Suppressor macrophage treated with lipopolysaccharide for 1 hour (primary cell): ENCODE measurements at regions not wholly inside any gene's neighbourhood (a gene's known extent, or its start where the extent isn't known, plus 50 kb on each side); places are given as distances from the start of the nearest gene placed in this dataset.

Experiments
- DNase-seq, 3 donors: peaks; one replicate each; pipeline ENCODE4 v3.0.0-alpha.2; 2020 to 2022

DNA sequence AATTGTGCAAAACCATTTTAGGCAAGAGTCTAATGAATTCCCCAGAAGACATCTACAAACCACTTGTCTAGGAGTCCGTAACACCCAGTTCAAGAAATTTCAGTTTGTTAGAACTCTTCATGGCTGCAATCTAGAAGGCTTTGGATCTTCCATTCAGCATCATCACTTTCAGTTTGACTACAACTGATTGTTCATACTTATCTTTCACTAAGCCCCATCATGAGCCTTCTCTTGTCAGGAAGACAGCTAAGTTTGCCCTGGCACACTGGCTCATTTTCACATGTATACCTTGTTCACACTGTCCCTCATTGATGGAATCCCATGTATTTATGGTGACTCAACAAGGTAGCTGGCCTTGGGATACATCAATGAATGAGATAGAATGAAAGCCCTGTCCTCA lies 898.4 kb upstream of the CELF4 start:
- DNase-seq: no peak

DNA sequence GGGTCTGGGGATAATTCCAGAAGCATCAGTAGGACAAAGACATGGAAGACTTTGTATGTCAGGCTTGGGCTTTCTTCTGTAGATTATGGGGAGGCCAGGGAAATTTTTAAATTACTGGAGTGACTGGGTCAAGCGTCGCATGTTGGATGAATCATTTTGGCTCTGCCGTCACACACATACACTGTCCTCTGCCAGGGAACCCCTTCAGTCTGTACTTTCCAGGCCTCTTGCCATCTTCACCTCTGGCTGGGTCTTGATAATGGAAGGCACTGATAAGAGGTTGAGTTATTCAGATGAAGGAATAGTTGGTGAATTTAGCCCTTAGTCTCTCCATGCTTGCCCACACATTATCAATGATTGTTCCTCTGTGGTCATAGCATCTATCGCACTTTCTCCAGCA lies 895.1 kb upstream of the CELF4 start:
- DNase-seq: no peak

DNA sequence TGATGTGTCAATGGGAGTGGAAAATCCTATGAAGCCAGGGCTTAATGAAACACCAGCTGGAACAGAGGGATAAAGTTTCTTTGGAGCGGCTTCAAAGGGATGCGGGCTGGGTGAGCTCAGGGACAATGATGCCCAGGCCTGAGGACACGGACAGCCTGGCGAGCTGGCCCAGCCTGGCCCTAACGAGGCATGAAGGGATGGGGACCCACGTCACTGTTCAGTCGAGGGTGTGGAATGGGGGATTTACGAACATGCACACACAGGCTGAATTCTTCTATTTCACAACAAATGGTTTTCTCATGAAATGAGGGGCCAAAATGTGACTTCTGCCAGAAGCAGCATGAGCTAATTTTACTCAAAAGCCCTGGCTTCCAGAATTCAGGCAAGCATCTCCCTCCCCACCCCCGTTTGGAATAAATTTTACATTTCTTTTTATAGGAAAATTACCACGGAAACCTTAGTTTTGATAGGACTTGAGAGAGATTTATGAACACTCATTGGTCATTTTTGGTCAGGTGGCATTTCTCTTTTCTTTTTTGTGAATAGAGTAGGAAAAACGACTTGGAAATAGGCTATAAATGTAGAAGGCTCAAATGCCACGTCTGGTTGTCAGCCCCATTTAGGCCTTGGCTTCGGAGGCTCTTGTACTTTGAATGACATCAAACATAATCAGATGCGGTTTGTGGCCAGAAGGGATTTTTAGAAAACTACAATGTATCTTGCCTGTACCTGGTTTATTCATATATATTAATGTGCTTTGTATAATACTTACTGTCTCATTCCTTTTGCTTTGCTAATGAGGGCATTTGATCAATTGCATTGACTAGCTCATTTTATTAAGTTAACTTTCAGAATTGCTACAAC lies 893.8 kb upstream of the CELF4 start:
- no peak for DNase-seq

DNA sequence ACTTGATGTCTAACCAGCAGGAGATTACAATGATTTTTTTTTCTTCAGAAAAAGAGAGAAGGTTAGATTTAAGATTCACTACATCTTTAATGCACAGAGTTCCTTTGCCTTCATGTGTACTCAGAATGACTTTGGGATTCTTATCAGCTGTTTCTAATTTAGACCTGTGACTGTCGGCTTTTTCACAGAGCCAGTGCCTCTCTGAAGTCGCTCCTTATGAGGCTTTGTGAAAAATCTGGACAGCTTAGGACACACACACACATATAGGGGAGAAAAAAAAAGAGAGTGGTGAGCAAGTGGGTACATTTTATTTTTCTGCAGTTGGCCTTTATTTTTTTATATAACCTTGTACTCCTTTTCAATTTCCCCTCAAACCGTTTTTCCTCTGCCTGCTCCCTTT lies 893.1 kb upstream of the CELF4 start:
- no peak for DNase-seq

DNA sequence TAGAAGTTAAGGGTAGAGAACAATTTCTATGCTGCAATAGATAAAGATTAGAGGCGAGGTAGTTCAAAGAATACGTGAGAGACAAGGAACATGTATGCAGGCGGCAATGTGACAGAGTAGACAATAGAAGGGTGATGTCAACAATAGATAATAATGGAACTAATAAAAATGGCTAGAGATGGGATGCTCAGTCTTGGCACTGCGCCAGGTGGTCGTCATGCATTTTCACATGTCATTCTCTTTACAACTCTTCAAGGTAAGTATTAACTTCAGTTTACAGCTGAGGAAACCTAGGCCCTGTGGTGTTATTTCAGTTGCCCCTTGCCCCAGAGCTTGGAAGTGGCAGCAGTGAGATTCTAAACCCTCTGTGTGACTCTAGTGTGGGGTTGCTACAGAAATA lies 890.7 kb upstream of the CELF4 start:
- no peak for DNase-seq

DNA sequence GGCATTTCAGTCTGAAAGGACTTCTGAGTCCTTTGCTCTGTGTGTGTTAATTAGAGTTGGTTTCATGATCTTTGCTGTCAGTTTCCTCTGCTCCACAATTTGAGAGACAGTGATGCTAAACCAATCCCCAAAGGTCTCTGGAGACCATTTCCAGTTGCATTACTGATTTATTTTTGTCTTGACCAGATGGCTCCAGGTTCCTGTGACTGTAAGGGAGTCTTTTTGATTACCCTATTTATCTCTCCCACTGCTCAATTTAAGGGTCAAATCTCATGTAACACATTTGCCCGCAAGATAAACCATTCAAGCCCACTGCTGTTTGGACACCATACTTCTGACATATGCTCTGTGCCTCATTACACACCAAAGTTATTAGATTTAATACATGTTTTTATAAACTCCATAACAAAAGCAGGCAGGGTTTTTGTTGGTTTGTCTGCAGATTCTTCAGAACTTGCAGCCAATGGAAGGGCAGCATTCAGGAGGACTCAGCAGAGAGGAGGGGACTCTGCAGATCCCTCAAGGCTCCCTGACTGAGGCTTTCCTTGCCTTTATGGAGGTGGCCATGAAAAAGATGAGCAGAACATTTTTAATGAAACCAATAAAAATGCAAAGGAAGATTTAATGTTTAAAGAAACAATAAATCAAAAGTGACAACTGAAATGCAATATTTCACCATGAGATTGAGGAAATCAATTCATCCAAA lies 889.3 kb upstream of the CELF4 start:
- no peak for DNase-seq

DNA sequence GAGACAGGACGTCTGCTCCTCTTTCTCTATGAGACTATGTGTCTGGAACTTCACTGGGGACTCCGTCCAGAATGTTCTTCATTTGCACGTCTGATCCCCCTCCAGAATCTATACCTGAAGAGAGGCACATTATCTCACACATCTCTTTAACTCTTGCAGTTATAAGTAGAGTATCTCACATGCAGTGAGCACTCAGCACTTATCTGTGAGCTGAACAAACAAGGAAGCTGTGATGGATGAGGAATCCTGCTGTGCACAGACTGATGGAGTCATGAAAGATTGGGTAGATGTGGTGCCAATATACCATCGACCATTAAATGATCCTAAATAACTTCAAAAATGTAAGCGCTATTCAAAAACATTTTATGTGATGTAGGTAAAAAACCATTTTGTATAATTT lies 888.3 kb upstream of the CELF4 start:
- no peak for DNase-seq

DNA sequence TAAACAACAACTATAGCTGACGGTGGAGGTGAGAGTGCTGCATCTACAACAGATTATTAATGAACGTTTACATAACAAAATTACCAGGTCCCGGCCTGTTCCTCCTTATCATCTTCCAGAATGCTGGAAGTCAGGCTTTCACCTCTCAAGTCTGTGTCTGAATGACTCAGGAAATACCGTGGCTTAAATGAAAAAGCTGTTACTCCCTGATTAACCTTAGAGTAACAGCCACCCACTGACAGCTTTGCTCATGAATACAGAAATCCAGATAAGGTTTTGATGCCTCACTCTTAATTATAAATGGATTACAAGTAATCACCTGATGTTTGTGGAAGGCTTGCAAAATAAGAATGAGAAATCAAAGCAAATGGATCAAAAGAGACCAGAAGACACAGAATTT lies 885.3 kb upstream of the CELF4 start:
- DNase-seq: no peak

DNA sequence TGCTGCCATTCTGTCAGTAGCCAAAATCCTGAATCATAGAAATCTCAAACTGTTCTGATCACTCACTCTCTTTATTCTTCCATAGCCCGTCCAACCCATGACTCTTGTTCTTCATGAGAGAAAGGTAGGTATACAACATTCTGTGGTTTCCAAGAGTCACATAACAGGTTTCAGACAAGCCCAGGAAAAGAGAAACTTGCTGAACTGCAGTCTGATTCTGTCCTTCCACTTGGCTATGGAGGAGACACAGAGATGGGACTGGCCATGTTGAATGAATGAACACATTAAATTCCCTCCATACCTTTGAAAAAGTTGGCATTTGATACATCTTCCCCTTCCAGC lies 880.2 kb upstream of the CELF4 start:
- DNase-seq: no peak

DNA sequence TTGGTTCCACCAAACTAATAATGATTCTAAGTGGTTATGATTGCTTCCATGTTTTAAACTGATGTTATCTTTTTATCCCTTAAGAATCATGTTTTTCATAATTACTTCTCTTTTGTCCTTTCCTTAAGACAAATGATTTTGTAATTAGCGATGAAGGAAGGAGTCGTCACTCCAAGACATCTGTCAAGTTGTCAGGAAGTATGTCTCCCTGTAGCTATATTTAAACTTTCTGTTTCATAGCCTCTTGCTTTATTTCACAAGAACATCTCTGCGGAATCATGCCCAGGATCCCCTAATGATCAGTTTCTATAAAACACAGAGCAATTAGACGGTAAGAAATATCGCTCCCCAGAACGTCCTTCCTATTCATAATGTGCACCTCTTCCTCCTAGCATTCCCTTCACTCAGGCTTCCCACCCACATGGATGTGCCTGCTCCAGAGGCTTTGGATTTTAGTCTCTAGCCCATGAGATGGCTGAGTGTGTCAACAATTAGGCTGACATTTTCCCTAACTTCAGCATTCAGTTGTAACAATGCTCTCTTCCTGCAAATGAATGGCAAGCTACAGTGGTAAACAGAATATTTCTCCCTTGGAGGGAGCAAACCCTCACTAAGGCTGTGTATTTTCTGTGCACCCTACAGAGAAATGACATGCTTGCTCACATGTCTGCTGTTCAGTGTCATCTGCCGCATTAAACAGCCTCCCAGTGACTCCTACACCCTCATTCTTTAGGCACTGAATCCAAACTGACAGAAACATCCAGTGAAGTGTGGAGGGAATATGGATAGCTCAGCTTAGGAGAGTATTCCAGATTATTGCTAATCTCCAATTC lies 879.6 kb upstream of the CELF4 start:
- DNase-seq: no peak

DNA sequence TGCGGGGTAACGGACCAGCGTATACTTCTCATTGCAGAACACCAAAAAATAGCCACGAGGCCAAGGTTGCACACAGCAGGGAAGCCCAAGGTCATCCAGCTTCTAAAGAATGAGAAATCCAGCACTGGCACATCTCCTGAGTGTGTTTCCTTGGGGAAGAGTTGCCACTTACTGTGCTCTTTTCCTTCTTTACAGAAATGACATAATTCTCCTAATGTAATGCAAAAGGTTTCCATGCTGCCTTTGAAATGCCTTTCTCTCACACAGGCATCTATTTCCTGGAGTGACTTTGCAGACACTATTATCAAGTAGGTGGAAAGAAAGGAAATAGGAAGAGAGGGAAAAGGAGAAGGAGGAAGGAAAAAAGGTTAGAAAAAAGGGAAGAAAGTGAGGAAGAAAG lies 862.1 kb upstream of the CELF4 start:
- no peak for DNase-seq

DNA sequence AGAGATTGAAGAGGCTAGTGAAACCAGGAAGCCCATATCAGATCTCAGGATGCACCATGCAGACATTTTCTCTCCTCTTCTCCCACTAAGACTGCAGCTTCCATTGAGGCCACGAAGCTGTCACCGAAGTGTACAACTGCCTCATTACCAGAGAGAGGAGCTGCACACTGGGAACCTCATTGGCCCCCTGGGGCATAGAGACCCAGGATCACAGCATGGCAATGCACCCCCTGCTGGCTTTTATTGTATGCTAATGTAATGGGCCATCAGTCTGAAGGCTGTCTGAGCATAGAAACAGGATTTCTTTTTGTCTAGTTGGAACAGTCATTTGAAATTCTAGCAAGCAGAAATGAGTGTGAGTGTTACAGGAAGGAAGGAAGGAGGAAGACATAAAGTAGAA lies 861.6 kb upstream of the CELF4 start:
- no peak for DNase-seq

DNA sequence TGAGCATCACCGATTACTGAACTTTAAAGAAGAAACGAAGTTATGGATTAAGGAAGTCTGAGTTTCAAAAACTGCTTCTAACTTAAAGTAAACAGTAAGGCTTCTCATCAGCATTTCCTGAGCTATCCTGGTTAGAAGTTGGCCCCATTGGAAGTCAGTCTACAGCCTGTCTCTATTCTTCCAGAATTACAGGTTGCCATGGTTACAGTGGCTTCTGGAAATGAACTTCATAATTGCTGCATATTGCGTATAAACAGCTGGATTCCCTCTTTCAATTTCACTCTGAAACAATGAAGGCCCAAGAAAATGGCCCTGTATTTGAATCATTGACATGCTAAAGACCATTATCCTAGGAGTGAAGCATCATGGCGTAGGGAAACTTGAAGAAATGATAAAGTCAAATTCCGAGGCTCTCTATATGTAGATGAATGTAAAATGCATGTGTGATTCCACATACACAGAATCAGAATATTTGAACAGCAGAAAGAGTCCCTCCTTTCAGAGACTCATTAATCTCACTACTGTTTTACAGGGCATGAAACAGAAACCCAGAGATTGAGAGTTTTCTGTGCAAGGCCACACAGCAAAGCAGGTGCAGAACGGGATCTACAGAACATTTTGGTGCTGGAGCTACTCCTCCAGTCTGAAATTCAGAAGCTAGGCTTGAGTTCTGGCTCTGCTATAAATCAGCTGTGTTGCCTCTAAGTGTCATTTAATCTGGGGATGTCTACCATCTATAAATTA lies 856.4 kb upstream of the CELF4 start:
- no peak for DNase-seq

DNA sequence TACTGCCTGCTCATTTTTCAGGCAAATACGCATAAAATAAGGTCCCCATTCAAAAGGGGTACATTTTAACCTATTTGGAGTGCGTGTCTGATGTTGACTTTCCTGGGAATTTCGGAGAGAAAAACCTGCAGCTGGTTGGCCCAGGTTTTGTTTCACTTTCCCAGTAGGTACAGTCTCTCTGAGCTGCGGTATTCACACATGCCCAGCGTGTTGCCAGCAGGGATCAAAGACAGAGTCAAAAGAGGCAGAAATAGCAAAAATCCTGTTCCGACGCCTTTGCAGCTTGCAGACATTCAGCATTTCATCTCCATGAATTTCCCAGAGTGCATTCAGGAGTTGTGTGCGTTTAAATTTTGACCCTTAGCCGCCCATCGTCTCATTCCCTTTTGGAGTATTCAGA lies 855.4 kb upstream of the CELF4 start:
- no peak for DNase-seq

DNA sequence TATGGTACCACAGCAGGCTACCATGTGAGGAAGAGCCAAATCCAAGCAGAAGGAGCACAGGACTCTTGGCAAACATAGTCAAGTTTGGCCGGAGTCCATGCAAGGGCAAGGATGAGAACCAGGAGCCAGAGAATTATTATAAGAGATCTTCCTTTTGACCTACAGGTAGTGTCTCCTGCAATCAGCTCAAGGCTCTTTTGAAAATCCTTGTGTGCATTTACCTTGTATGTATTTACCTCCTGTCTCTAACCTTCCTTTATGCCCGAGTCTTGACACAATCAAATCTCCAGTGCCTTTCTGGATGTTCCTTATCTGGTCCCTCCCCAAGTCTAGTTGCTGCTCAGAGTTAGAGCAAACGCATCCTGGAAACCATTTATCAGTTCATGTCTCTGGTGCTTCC lies 855.0 kb upstream of the CELF4 start:
- DNase-seq: no peak

DNA sequence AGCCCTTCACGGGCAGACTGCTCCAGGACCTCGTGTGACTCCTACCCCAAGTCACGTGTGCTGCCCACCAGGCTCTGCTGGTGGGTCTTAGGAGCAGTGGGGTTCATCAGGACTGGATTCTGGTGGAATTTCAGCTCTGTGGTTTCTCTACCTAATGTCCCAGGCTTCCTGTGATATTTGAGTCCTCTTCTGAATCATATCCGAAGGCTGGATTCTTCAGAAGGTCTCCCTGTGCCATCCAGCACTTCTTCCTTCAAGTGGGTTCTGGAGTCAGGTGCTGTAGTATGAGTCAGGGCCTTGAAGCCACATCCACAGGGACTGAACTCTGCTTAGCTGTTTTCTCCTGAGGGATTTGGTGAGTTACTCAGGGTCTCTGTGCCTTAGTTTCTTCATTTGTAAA lies 850.2 kb upstream of the CELF4 start:
- no peak for DNase-seq

DNA sequence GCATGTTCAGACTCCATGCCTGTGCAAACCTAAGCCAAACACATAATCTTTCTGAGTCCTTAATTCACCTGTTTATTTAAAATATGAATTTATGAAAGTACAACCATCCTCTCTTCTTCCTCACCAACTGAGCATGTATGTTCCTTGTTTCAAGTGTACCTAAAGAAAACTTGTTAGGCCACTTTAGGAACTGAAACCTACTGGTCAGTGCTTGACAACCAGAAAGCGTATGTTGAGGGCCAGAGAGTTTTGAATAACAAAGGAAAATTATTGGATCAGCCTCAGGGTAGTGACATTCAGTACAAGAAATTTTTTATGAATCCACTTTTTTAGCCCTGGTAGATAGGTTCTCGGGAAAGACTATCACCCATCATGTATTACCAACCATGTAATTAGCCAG lies 847.6 kb upstream of the CELF4 start:
- DNase-seq: no peak

DNA sequence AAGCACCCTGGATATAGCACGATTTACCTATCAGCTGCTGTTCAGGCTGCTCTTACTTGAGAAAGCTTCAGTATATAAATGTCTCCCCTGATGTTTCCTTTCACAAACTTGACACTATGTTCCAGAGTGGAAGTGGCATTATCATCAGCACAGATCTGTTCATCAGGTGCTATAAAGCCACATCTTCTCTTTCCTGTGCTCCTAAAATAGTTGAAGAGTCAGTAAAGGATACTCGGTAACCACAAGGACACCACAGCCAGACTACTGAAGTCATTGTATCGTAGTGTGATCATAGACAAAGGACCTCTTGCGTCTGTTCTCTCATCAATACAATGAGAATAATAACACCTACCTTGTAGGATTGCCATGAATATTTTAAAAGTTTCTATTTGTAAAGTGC lies 841.0 kb upstream of the CELF4 start:
- no peak for DNase-seq

DNA sequence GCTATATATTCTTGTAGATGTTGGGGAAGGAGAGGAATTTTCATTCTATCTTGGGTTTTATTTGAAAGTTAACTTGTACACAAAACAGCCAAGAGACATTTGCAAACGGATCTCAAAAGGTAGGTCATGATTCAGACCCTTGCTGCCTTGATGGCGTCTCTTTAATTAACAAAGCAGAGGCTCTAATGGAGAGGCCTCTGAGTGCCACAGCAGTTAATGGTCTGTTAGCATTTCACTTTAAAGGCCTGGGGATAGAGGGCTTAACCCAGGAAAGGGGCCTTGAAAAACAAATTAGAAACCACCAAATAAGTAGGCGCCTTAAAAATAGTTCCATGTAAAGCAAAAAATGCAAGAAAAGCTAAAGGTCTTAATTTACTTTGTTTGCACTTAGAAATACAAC lies 836.9 kb upstream of the CELF4 start:
- DNase-seq: no peak

DNA sequence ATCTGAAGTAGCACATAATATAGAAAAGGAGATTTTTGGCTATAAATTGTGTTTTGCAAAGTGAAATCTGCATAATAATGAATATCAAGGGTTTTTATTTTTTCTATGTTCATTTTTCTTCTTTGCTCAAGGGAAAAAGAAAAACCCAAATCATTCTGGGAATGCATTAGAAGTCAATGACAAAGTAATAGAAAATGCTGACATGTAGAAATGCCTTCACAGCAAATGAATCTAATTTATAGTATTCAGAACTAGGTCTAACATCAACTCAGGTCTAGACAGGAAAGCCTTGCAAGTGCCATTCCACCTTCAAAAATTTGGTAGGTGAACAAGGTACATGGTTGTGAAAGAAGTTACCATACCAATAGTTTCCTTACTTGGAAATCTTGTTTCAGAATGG lies 831.5 kb upstream of the CELF4 start:
- no peak for DNase-seq

DNA sequence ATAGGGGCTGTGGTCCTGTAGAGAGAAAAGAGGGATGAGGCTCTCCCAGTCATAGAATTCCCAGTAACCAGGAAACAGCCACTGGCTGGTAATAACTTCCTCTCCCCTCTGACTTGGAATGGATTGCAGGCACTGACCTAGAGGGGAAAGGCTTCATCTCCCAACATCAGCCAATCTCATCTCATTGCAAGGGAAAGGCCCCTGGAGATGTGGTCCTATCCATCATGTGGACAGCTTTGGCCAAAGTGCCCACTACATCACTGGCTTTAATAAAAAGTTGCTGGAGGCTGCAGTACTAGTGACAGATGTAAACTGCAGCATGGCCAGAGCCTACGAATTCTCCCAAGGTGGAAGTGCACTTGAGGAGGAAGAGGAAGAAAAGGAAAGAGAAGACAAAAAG lies 820.5 kb upstream of the CELF4 start:
- no peak for DNase-seq

DNA sequence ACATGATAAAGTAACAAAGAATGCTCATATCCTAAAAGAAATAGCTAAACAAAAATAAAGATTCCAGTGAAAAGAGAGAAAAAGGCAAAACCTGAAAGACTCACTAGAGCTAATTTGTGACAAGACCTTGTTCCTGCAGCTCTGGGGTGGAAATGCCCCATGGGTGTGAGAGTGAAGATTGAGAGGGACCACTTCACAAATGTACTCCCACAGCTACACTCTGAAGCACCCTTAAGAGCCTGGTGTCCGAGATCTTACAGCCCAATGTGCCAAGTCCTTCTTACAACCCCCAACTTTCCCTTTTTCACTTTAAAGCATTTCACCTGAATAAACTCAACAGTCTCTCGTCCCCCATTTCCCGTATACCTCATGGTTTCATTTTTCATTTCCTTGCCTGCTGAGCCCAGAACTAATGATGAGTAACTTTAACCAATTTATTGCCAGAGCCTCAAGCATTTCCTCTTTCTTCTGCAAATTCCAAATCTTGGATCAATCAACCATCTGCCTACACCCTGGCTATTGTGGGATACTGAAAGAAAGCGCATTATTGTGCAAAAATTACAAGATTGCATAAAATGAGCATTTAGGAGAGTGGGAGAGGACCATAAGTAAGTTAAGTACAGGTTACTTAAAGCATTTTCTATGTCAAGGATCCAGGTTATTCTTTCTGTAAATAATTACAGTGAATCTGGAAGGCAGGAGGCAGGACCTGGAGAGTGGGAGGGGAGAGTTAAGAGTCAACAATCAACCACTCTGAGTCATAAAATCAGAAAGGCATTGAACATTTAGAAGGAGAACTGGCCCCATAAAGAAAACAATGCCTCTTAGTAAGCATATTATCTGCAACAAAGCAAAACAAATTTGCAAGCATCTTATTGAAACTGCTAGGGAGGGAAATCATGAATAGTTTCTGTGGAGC lies 804.4 kb upstream of the CELF4 start:
- no peak for DNase-seq
